K562 (cell line): ENCODE measurements at regions not wholly inside any gene's neighbourhood (a gene's known extent, or its start where the extent isn't known, plus 50 kb on each side); places are given as distances from the start of the nearest gene placed in this dataset.

Source experiments
- ATAC-seq: fragments of 200-7000 bp; cut with Tn5 transposase; 3 replicates; pipeline ENCODE4 v1.9.1; 2020; ENCODE audit warnings: moderate library complexity
- BruUV-seq: library from RNA; stranded (reverse); fragments of 400-500 nt; replicated peaks from 2 replicates; lab custom pipeline; 2021; lab: Mats Ljungman, UMichigan
- CTCF ChIA-PET: fragments of 300-600 bp; formaldehyde crosslinking; extraction: SDS; loops from one replicate; lab custom pipeline; 2021; ENCODE audit warnings: low intra/inter-chr PET ratio; lab: Yijun Ruan, JAX
- POLR2A ChIA-PET: fragments of 300-600, 350-650 bp; sonication (Branson Sonifier 250); formaldehyde crosslinking; extraction: SDS; loops from one replicate; lab custom pipeline; 2021; ENCODE audit warnings: antibody characterized with exemption, inconsistent platforms; lab: Yijun Ruan, JAX
- DNase-seq, 4 experiments: peaks; one replicate each; pipeline versions ENCODE4 v3.0.0 to v3.0.0-alpha.2; 2011 to 2018; ENCODE audit warnings: low spot score in 3 of 4, mixed read lengths in 3 of 4; ENCODE audit errors: extremely low read depth in 1 of 4
- FAIRE-seq: peaks from 2 replicates; lab custom pipeline; 2011; peaks lifted over from hg19 to GRCh38; lab: Jason Lieb, UNC
- H2AFZ ChIP-seq: 2 replicates; pipeline ENCODE4 v1.6.0; 2011; ENCODE audit warnings: low read depth, low read length, control low read depth, inconsistent platforms
- H3K27ac ChIP-seq: fragments of 200-600 bp; 3 replicates; pipeline ENCODE4 v1.8.0; 2011; ENCODE audit warnings: low read depth, mild to moderate bottlenecking, control low read depth, inconsistent platforms, low read length, moderate library complexity, mixed read lengths; ENCODE audit errors: extremely low read depth
- H3K27me3 ChIP-seq, 2 experiments: fragments of 300-600 bp in 1 of 2; 2 replicates in 1 of 2; 3 replicates in 1 of 2; pipeline versions ENCODE4 v1.6.0 to v1.8.0; 2011; ENCODE audit warnings: inconsistent platforms in 2 of 2, low read length in 2 of 2, mild to moderate bottlenecking in 1 of 2, mixed read lengths in 1 of 2, moderate library complexity in 1 of 2; ENCODE audit not compliant: control insufficient read depth in 2 of 2, insufficient read depth in 2 of 2
- H3K36me3 ChIP-seq: fragments of 300-600 bp; 3 replicates; pipeline ENCODE4 v1.8.0; 2011; ENCODE audit warnings: mild to moderate bottlenecking, low read length, inconsistent platforms; ENCODE audit not compliant: control insufficient read depth, insufficient read depth
- H3K4me1 ChIP-seq, 2 experiments: fragments of 200-600 bp in 1 of 2; replicated peaks in 1 of 2; 2 replicates in 1 of 2; 3 replicates in 1 of 2; pipeline versions ENCODE4 v1.5.1 to v1.8.0; 2011; ENCODE audit warnings: inconsistent platforms in 2 of 2, low read length in 2 of 2, mild to moderate bottlenecking in 1 of 2, mixed read lengths in 1 of 2, moderate library complexity in 1 of 2; ENCODE audit not compliant: control insufficient read depth in 2 of 2, insufficient read depth in 2 of 2
- H3K4me2 ChIP-seq: 2 replicates; pipeline ENCODE4 v1.6.1; 2011; ENCODE audit warnings: low read length, control low read depth, inconsistent platforms, mixed read lengths; ENCODE audit not compliant: insufficient read depth
- H3K4me3 ChIP-seq: fragments of 200-600 bp; sonication (generic), shearing (Covaris generic); 2 replicates; pipeline ENCODE4 v1.5.1; 2016; ENCODE audit warnings: control low read depth, inconsistent platforms
- H3K79me2 ChIP-seq: fragments of 200-600 bp; 3 replicates; pipeline ENCODE4 v1.8.0; 2011; ENCODE audit warnings: low read length, inconsistent platforms; ENCODE audit not compliant: control insufficient read depth, insufficient read depth
- H3K9ac ChIP-seq, 2 experiments: 2 replicates each; pipeline versions ENCODE4 v1.6.0 to v1.6.1; 2011; ENCODE audit warnings: low read depth in 2 of 2, low read length in 2 of 2, control low read depth in 1 of 2, inconsistent platforms in 1 of 2, mild to moderate bottlenecking in 1 of 2, mixed read lengths in 1 of 2; ENCODE audit not compliant: insufficient read depth in 1 of 2
- H3K9me1 ChIP-seq: one replicate; pipeline ENCODE4 v1.6.0; 2011; ENCODE audit warnings: inconsistent platforms, mild to moderate bottlenecking, low read length, moderate library complexity; ENCODE audit not compliant: control insufficient read depth, insufficient read depth
- H3K9me3 ChIP-seq: replicated peaks from 2 replicates; pipeline ENCODE4 v1.5.1; 2011; ENCODE audit warnings: low read depth, low read length, inconsistent platforms; ENCODE audit not compliant: control insufficient read depth, insufficient read depth
- H4K20me1 ChIP-seq: replicated peaks from 2 replicates; pipeline ENCODE4 v1.6.1; 2011; ENCODE audit warnings: low read length, inconsistent platforms, mixed read lengths; ENCODE audit not compliant: control insufficient read depth, insufficient read depth
- ARHGAP35 ChIP-seq: fragments of 450-650 bp; IDR thresholded peaks from 2 replicates; pipeline ENCODE4 v1.6.1; 2018; ENCODE audit not compliant: partially characterized antibody
- KDM1A ChIP-seq, 2 experiments: fragments of 450-650 bp; IDR thresholded peaks; 2 replicates each; pipeline ENCODE4 v1.6.1; 2016; ENCODE audit warnings: mild to moderate bottlenecking in 2 of 2
- MEIS2 ChIP-seq: fragments of 450-650 bp; IDR thresholded peaks from 2 replicates; pipeline ENCODE4 v1.6.1; 2014; ENCODE audit warnings: mild to moderate bottlenecking; ENCODE audit not compliant: partially characterized antibody
- RAD21 ChIP-seq, 2 experiments: fragments of 250-450 bp in 1 of 2; fragments of 450-650 bp in 1 of 2; sonication (Bioruptor Pico) in 1 of 2; formaldehyde crosslinking in 1 of 2; IDR thresholded peaks in 1 of 2; conservative IDR thresholded peaks in 1 of 2; 2 replicates each; pipeline versions ENCODE4 v1.4.0 to v1.8.0; 2020 to 2022; ENCODE audit warnings: mild to moderate bottlenecking in 2 of 2, moderate library complexity in 1 of 2
- RBM14 ChIP-seq: fragments of 200-400 bp; formaldehyde crosslinking; IDR thresholded peaks from 2 replicates; pipeline ENCODE4 v1.6.1; 2018; ENCODE audit warnings: low read depth, mild to moderate bottlenecking, low read length, moderate library complexity, borderline replicate concordance; ENCODE audit not compliant: insufficient read depth
- ZNF444 ChIP-seq: fragments of 250-450 bp; sonication (Bioruptor Pico); IDR thresholded peaks from 2 replicates; pipeline ENCODE4 v1.4.0; 2020; ENCODE audit warnings: mild to moderate bottlenecking, moderate library complexity
- ZNF57 ChIP-seq: fragments of 450-650 bp; formaldehyde crosslinking; IDR thresholded peaks from 2 replicates; pipeline ENCODE4 v1.4.0; 2020; ENCODE audit warnings: mild to moderate bottlenecking, moderate library complexity
- WGBS: fragments of 100-300 bp; shearing (Covaris generic); methylation state at CpG from one replicate; pipeline ENCODE4 v1.1.6; 2016; ENCODE audit warnings: low coverage, mixed read lengths; ENCODE audit not compliant: insufficient coverage; ENCODE audit errors: missing lambda C conversion rate; 5-methylcytosine and 5-hydroxymethylcytosine counted together
- in situ Hi-C: fragments of 300-500 bp; cut with MboI; formaldehyde crosslinking; loops from 4 replicates; pipeline ENCODE4 v1.15.0; 2018; ENCODE audit warnings: inconsistent platforms, mixed read lengths
- intact Hi-C: fragments of 100-400 bp; cut with micrococcal nuclease; formaldehyde crosslinking; loops from 2 replicates; pipeline ENCODE4 v1.14.2; 2022
- TF ChIP-seq, protein P1 (sequence below): fragments of 200-800 bp; sonication (Bioruptor generic); IDR thresholded peaks from 2 replicates; pipeline ENCODE4 v1.6.1; 2016; ENCODE audit warnings: missing genetic modification characterization, missing compliant biosample characterization
- TF ChIP-seq, protein P2 (sequence below), 2 experiments: fragments of 450-650 bp; formaldehyde crosslinking in 1 of 2; IDR thresholded peaks; 2 replicates each; pipeline versions ENCODE4 v1.4.0 to v1.6.1; 2014 to 2020; ENCODE audit warnings: mild to moderate bottlenecking in 2 of 2, borderline replicate concordance in 1 of 2, low read depth in 1 of 2

GRCh38 chr3:73719861-73720260 is 95.1 kb upstream of the PDZRN3 start:
- H4K20me1 ChIP-seq = no peaks in the 10 kb centered on the region
- no peak for TF ChIP-seq ARHGAP35
- TF ChIP-seq RBM14 = no peak
- no peak for TF ChIP-seq RAD21 (CRISPR knock-in tag; conservative IDR thresholded peaks at IDR 0.05 in 1 of 2, IDR thresholded peaks at IDR 0.05 in 1 of 2)
- no peak for TF ChIP-seq KDM1A (IDR thresholded peaks at IDR 0.05)
- no peak for TF ChIP-seq MEIS2
- TF ChIP-seq, protein P1, sequence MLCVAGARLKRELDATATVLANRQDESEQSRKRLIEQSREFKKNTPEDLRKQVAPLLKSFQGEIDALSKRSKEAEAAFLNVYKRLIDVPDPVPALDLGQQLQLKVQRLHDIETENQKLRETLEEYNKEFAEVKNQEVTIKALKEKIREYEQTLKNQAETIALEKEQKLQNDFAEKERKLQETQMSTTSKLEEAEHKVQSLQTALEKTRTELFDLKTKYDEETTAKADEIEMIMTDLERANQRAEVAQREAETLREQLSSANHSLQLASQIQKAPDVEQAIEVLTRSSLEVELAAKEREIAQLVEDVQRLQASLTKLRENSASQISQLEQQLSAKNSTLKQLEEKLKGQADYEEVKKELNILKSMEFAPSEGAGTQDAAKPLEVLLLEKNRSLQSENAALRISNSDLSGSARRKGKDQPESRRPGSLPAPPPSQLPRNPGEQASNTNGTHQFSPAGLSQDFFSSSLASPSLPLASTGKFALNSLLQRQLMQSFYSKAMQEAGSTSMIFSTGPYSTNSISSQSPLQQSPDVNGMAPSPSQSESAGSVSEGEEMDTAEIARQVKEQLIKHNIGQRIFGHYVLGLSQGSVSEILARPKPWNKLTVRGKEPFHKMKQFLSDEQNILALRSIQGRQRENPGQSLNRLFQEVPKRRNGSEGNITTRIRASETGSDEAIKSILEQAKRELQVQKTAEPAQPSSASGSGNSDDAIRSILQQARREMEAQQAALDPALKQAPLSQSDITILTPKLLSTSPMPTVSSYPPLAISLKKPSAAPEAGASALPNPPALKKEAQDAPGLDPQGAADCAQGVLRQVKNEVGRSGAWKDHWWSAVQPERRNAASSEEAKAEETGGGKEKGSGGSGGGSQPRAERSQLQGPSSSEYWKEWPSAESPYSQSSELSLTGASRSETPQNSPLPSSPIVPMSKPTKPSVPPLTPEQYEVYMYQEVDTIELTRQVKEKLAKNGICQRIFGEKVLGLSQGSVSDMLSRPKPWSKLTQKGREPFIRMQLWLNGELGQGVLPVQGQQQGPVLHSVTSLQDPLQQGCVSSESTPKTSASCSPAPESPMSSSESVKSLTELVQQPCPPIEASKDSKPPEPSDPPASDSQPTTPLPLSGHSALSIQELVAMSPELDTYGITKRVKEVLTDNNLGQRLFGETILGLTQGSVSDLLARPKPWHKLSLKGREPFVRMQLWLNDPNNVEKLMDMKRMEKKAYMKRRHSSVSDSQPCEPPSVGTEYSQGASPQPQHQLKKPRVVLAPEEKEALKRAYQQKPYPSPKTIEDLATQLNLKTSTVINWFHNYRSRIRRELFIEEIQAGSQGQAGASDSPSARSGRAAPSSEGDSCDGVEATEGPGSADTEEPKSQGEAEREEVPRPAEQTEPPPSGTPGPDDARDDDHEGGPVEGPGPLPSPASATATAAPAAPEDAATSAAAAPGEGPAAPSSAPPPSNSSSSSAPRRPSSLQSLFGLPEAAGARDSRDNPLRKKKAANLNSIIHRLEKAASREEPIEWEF (CRISPR knock-in tag) = no peak
- TF ChIP-seq, protein P2, sequence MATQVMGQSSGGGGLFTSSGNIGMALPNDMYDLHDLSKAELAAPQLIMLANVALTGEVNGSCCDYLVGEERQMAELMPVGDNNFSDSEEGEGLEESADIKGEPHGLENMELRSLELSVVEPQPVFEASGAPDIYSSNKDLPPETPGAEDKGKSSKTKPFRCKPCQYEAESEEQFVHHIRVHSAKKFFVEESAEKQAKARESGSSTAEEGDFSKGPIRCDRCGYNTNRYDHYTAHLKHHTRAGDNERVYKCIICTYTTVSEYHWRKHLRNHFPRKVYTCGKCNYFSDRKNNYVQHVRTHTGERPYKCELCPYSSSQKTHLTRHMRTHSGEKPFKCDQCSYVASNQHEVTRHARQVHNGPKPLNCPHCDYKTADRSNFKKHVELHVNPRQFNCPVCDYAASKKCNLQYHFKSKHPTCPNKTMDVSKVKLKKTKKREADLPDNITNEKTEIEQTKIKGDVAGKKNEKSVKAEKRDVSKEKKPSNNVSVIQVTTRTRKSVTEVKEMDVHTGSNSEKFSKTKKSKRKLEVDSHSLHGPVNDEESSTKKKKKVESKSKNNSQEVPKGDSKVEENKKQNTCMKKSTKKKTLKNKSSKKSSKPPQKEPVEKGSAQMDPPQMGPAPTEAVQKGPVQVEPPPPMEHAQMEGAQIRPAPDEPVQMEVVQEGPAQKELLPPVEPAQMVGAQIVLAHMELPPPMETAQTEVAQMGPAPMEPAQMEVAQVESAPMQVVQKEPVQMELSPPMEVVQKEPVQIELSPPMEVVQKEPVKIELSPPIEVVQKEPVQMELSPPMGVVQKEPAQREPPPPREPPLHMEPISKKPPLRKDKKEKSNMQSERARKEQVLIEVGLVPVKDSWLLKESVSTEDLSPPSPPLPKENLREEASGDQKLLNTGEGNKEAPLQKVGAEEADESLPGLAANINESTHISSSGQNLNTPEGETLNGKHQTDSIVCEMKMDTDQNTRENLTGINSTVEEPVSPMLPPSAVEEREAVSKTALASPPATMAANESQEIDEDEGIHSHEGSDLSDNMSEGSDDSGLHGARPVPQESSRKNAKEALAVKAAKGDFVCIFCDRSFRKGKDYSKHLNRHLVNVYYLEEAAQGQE (IDR thresholded peaks at IDR 0.05; ENCODE audit: borderline replicate concordance) = no peak
- TF ChIP-seq, protein P2 (CRISPR knock-in tag; IDR thresholded peaks at IDR 0.05; ENCODE audit: low read depth) = no peak
- TF ChIP-seq ZNF444 = no peak
- TF ChIP-seq ZNF57 (CRISPR knock-in tag) = no peak
- no peak for DNase-seq
- no peak overlapping the region for H3K4me3 ChIP-seq
- no peak overlapping the region for H3K4me2 ChIP-seq
- whole genome bisulfite sequencing = 0% methylated on average over 4 of the region's 6 CpGs
- no peak overlapping the region for H3K9ac ChIP-seq
- BruUV-seq = no TSS peak
- ChIA-PET POLR2A (no interaction called here), CTCF (interaction anchor here (0.7 kb wide), 1 partner anchor 832 kb away, joined by 3 read pairs; no protein-coding TSS in a partner anchor)
- no peak overlapping the region for H3K27ac ChIP-seq
- ATAC-seq = no peak
- in situ Hi-C loops (no loop called here), intact Hi-C loops (no loop called here)
- H2AFZ ChIP-seq = no peak overlapping the region
- no peak for FAIRE-seq
- H3K36me3 ChIP-seq = no peaks in the 10 kb centered on the region
- no peaks in the 10 kb centered on the region for H3K4me1 ChIP-seq
- no peaks in the 10 kb centered on the region for H3K27me3 ChIP-seq
- H3K79me2 ChIP-seq = no peaks in the 10 kb centered on the region
- H3K9me3 ChIP-seq = no peaks in the 10 kb centered on the region
- H3K9me1 ChIP-seq = no peaks in the 10 kb centered on the region
